ENCODE measurements at regions not wholly inside any gene's neighbourhood (a gene's known extent, or its start where the extent isn't known, plus 50 kb on each side); places are given as distances from the start of the nearest gene placed in this dataset.
"Not testable (repeated sequence)": the region's sequence is repeated elsewhere in the genome, so short reads cannot be mapped to it uniquely, and the experiment has no call there.

GRCh38 chr6:20340068-20340848, 61.4 kb upstream of the E2F3 start:
- no peak for DNase-seq (ENCODE audit: low read depth in 3 of 3, low spot score in 1 of 3)

GRCh38 chr6:20341096-20341495, 60.6 kb upstream of the E2F3 start:
- DNase-seq (ENCODE audit: low read depth in 3 of 3, low spot score in 1 of 3) = no peak

GRCh38 chr6:20341564-20341963, 60.1 kb upstream of the E2F3 start:
- no peak for DNase-seq (ENCODE audit: low read depth in 3 of 3, low spot score in 1 of 3)

- not testable (repeated sequence) for DNase-seq (ENCODE audit: low read depth in 3 of 3, low spot score in 1 of 3)
These were observed 54.7 kb upstream of the E2F3 start for GRCh38 chr6:20346948-20347347.

GRCh38 chr6:20348041-20348440, 53.6 kb upstream of the E2F3 start:
- no peak for DNase-seq (ENCODE audit: low read depth in 3 of 3, low spot score in 1 of 3)

- DNase-seq (ENCODE audit: low read depth in 3 of 3, low spot score in 1 of 3) = no peak
These were observed 52.5 kb upstream of the E2F3 start for GRCh38 chr6:20349225-20349624.

GRCh38 chr6:20350215-20350614, 51.5 kb upstream of the E2F3 start:
- no peak for DNase-seq (ENCODE audit: low read depth in 3 of 3, low spot score in 1 of 3)

- no peak for DNase-seq (ENCODE audit: low read depth in 3 of 3, low spot score in 1 of 3)
These were observed 50.1 kb upstream of the E2F3 start for GRCh38 chr6:20351534-20351933.

All from stimulated activated CD4-positive, alpha-beta T cell treated with anti-CD3 and anti-CD28 coated beads, TNF-alpha, amount 100 ng/mL, for 1 hour (primary cell).